GM12892 (cell line): ENCODE measurements at regions not wholly inside any gene's neighbourhood (a gene's known extent, or its start where the extent isn't known, plus 50 kb on each side); places are given as distances from the start of the nearest gene placed in this dataset.

Experiments used
- POLR2A ChIP-seq: IDR thresholded peaks from 2 replicates; pipeline ENCODE4 v1.6.1; 2011; ENCODE audit warnings: low read depth, low read length, control low read depth
- POLR2AphosphoS5 ChIP-seq: IDR thresholded peaks from 2 replicates; pipeline ENCODE4 v1.6.1; 2011; ENCODE audit warnings: low read depth, low read length, control low read depth

- TF ChIP-seq POLR2AphosphoS5 (no peak), POLR2A (no peak)
These were observed 115.0 kb upstream of the HMHB1 start for GRCh38 chr5:143696921-143697320.
